Endothelial cell of umbilical vein (primary cell): ENCODE measurements at regions not wholly inside any gene's neighbourhood (a gene's known extent, or its start where the extent isn't known, plus 50 kb on each side); places are given as distances from the start of the nearest gene placed in this dataset.

Experiments
- EZH2 ChIP-seq: IDR thresholded peaks from 2 replicates; pipeline ENCODE4 v1.6.1; 2012; ENCODE audit warnings: borderline replicate concordance, low read depth, mild to moderate bottlenecking, moderate library complexity, low read length, inconsistent platforms; ENCODE audit not compliant: severe bottlenecking
- FOS ChIP-seq: IDR thresholded peaks from 2 replicates; pipeline ENCODE4 v1.6.1; 2011; ENCODE audit warnings: mild to moderate bottlenecking, low read length, moderate library complexity, borderline replicate concordance; ENCODE audit not compliant: insufficient read depth
- GATA2 ChIP-seq: IDR thresholded peaks from 2 replicates; pipeline ENCODE4 v1.7.0; 2011; ENCODE audit warnings: low read depth, mild to moderate bottlenecking, moderate library complexity, mixed read lengths, low read length; ENCODE audit not compliant: insufficient read length, insufficient read depth
- JUN ChIP-seq: IDR thresholded peaks from 2 replicates; pipeline ENCODE4 v1.6.1; 2011; ENCODE audit warnings: borderline replicate concordance, low read depth; ENCODE audit not compliant: insufficient read length, insufficient read depth
- MYC ChIP-seq: IDR thresholded peaks from one replicate; pipeline ENCODE4 v1.6.1; 2011; ENCODE audit warnings: mild to moderate bottlenecking, low read depth, low read length
- POLR2A ChIP-seq: IDR thresholded peaks from 2 replicates; pipeline ENCODE4 v1.6.1; 2012; ENCODE audit warnings: low read depth, mild to moderate bottlenecking, control low read depth, low read length
- POLR2AphosphoS5 ChIP-seq: IDR thresholded peaks from 2 replicates; pipeline ENCODE4 v1.6.1; 2012; ENCODE audit warnings: low read depth, mild to moderate bottlenecking, control low read depth, low read length, moderate library complexity; ENCODE audit not compliant: insufficient read depth
- TF ChIP-seq, protein P1 (sequence below), 2 donors: IDR thresholded peaks; 1 replicate in 1 of 2; 2 replicates in 1 of 2; pipeline ENCODE4 v1.5.1; 2011; ENCODE audit warnings: low read length in 2 of 2, mild to moderate bottlenecking in 2 of 2, moderate library complexity in 2 of 2, control low read depth in 1 of 2, inconsistent platforms in 1 of 2, low read depth in 1 of 2; ENCODE audit not compliant: insufficient read depth in 1 of 2; ENCODE audit errors: extremely low read depth in 1 of 2
- TF ChIP-seq, protein P2 (sequence below): IDR thresholded peaks from 2 replicates; pipeline ENCODE4 v1.6.1; 2011; ENCODE audit not compliant: insufficient read depth, insufficient read length

DNA sequence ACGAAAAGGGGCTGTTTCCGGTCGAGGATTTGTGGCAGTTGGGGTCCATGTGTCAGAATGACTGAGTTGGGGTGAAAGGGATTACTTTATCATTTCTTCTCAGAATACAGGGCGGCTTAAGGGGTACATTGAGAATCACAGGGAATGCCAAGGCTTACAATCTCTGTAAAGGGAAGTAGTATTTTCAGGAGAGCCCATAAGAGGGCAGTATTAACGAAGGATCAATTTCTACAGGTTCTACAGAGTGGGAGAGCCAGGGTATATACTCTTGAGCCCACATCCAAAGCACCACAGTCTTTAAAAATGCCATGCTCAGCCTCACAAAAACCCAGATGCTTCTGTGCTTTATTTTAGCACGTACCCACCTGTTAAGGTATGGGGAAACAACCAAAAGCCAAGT is 67.7 kb upstream of the ZXDA start:
- TF ChIP-seq POLR2AphosphoS5 (no peak), POLR2A (no peak), EZH2 (no peak), GATA2 (no peak), FOS (no peak), JUN (no peak), MYC (no peak)
- TF ChIP-seq, protein P1, sequence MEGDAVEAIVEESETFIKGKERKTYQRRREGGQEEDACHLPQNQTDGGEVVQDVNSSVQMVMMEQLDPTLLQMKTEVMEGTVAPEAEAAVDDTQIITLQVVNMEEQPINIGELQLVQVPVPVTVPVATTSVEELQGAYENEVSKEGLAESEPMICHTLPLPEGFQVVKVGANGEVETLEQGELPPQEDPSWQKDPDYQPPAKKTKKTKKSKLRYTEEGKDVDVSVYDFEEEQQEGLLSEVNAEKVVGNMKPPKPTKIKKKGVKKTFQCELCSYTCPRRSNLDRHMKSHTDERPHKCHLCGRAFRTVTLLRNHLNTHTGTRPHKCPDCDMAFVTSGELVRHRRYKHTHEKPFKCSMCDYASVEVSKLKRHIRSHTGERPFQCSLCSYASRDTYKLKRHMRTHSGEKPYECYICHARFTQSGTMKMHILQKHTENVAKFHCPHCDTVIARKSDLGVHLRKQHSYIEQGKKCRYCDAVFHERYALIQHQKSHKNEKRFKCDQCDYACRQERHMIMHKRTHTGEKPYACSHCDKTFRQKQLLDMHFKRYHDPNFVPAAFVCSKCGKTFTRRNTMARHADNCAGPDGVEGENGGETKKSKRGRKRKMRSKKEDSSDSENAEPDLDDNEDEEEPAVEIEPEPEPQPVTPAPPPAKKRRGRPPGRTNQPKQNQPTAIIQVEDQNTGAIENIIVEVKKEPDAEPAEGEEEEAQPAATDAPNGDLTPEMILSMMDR (IDR thresholded peaks at IDR 0.05; ENCODE audit: extremely low read depth in 1 of 2, insufficient read depth in 1 of 2, low read depth in 1 of 2, low read length in 2 of 2): no peak
- TF ChIP-seq, protein P2, sequence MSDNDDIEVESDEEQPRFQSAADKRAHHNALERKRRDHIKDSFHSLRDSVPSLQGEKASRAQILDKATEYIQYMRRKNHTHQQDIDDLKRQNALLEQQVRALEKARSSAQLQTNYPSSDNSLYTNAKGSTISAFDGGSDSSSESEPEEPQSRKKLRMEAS: no peak
